ENCODE measurements at regions not wholly inside any gene's neighbourhood (a gene's known extent, or its start where the extent isn't known, plus 50 kb on each side); places are given as distances from the start of the nearest gene placed in this dataset.
"Not testable (repeated sequence)": the region's sequence is repeated elsewhere in the genome, so short reads cannot be mapped to it uniquely, and the experiment has no call there.

DNA sequence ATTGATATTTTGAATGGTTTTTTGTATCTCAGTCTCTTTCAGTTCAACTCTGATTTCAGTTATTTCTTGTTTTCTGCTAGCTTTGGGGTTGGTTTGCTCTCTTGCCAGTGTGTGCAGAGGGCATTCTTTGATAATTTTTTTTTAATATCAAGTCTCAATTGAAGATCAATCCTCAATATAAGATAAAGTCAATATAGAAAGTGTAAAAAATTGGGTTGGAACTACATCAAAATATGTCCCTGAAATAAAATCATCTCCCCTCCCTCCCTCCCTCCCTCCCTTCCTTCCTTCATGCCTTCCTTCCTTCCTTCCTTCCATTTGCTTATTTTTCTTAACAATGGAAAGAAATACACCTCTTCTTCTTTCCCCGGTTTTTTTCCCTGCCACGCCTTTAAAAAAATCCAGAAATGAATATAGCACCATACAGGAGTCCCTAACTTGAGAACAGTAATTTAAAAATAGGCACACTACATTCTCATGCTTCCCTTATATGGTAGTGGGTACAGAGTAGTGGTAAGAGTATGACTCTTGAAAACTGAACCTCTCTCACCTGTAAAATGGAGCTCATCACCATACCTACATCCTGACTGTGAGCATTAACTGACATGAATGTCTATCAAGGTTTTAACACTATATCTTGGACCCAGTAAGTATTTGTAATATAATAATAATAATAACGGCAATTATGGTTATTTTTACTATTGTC lies 221.9 kb downstream of the GIPC2 start:
- H3F3A ChIP-seq (ENCODE audit: control insufficient read depth, insufficient read depth), result no peaks in the 10 kb centered on the region

DNA sequence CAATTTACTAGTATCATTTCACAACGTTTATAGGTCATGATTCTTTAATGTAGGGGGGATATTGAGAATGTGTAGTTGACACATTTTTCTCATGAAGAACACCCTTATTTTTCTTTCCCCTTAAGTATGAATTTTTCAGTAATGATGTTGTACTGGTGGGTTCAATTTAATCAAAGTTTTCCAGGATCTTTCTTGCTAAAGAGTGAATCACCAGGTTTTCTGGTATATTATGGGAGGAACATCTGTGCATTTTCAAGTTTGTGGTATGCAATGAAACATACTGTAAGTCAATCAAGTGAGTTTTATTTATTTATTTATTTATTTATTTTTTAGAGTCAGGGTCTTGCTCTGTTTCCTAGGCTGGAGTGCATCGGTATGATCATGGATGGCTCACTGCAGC lies 221.2 kb upstream of the PTGFR start:
- H3K9me2 ChIP-seq (replicated peaks; ENCODE audit: control insufficient read depth, low read length), result no peaks in the 10 kb centered on the region
- H3F3A ChIP-seq (ENCODE audit: control insufficient read depth, insufficient read depth), result no peaks in the 10 kb centered on the region
- H3K4me1 ChIP-seq (ENCODE audit: control insufficient read depth, low read length), result no peaks in the 10 kb centered on the region
- no peaks in the 10 kb centered on the region for H3K9me3 ChIP-seq (ENCODE audit: control insufficient read depth, insufficient read depth, low read length)
- H3K79me2 ChIP-seq (ENCODE audit: control insufficient read depth, low read length), result no peaks in the 10 kb centered on the region
- TF ChIP-seq EZH2phosphoT487 (IDR thresholded peaks at IDR 0.05; ENCODE audit: borderline replicate concordance, low read length), result no peak
- TF ChIP-seq, protein P1, sequence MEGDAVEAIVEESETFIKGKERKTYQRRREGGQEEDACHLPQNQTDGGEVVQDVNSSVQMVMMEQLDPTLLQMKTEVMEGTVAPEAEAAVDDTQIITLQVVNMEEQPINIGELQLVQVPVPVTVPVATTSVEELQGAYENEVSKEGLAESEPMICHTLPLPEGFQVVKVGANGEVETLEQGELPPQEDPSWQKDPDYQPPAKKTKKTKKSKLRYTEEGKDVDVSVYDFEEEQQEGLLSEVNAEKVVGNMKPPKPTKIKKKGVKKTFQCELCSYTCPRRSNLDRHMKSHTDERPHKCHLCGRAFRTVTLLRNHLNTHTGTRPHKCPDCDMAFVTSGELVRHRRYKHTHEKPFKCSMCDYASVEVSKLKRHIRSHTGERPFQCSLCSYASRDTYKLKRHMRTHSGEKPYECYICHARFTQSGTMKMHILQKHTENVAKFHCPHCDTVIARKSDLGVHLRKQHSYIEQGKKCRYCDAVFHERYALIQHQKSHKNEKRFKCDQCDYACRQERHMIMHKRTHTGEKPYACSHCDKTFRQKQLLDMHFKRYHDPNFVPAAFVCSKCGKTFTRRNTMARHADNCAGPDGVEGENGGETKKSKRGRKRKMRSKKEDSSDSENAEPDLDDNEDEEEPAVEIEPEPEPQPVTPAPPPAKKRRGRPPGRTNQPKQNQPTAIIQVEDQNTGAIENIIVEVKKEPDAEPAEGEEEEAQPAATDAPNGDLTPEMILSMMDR (IDR thresholded peaks at IDR 0.05; ENCODE audit: low read depth, low read length, poor library complexity, severe bottlenecking), result no peak
- no peak overlapping the region for H3K4me3 ChIP-seq (ENCODE audit: low read length)
- no peaks in the 10 kb centered on the region for H3K27me3 ChIP-seq (ENCODE audit: control insufficient read depth, low read length)
- H3K36me3 ChIP-seq (ENCODE audit: control insufficient read depth, low read length), result no peaks in the 10 kb centered on the region
- no peak overlapping the region for H3K4me2 ChIP-seq (ENCODE audit: low read length)
- H4K20me1 ChIP-seq (ENCODE audit: control insufficient read depth, insufficient read depth, low read depth, low read length), result no peaks in the 10 kb centered on the region
- H3K27ac ChIP-seq (ENCODE audit: low read depth, low read length), result no peak overlapping the region

More for the DNA sequence above, 221.9 kb downstream of the GIPC2 start:
- no peaks in the 10 kb centered on the region for H3K4me1 ChIP-seq (ENCODE audit: control insufficient read depth, low read length)
- no peaks in the 10 kb centered on the region for H3K27me3 ChIP-seq (ENCODE audit: control insufficient read depth, low read length)
- TF ChIP-seq EZH2phosphoT487 (IDR thresholded peaks at IDR 0.05; ENCODE audit: borderline replicate concordance, low read length), result no peak
- TF ChIP-seq, protein P1 (IDR thresholded peaks at IDR 0.05; ENCODE audit: low read depth, low read length, poor library complexity, severe bottlenecking), result no peak
- H3K27ac ChIP-seq (ENCODE audit: low read depth, low read length), result no peak overlapping the region
- no peaks in the 10 kb centered on the region for H3K36me3 ChIP-seq (ENCODE audit: control insufficient read depth, low read length)
- H3K79me2 ChIP-seq (ENCODE audit: control insufficient read depth, low read length), result no peaks in the 10 kb centered on the region
- no peaks in the 10 kb centered on the region for H3K9me3 ChIP-seq (ENCODE audit: control insufficient read depth, insufficient read depth, low read length)
- H3K4me2 ChIP-seq (ENCODE audit: low read length), result no peak overlapping the region
- no peak overlapping the region for H3K4me3 ChIP-seq (ENCODE audit: low read length)
- H4K20me1 ChIP-seq (ENCODE audit: control insufficient read depth, insufficient read depth, low read depth, low read length), result no peaks in the 10 kb centered on the region
- no peaks in the 10 kb centered on the region for H3K9me2 ChIP-seq (replicated peaks; ENCODE audit: control insufficient read depth, low read length)

GRCh38 chr1:78271423-78271822 lies 219.4 kb upstream of the PTGFR start:
- H3F3A ChIP-seq (ENCODE audit: control insufficient read depth, insufficient read depth); H3K27ac ChIP-seq (ENCODE audit: low read depth, low read length); H3K9me3 ChIP-seq (ENCODE audit: control insufficient read depth, insufficient read depth, low read length); H4K20me1 ChIP-seq (ENCODE audit: control insufficient read depth, insufficient read depth, low read depth, low read length); H3K36me3 ChIP-seq (ENCODE audit: control insufficient read depth, low read length); H3K4me1 ChIP-seq (ENCODE audit: control insufficient read depth, low read length); H3K4me3 ChIP-seq (ENCODE audit: low read length); H3K27me3 ChIP-seq (ENCODE audit: control insufficient read depth, low read length); H3K9me2 ChIP-seq (replicated peaks; ENCODE audit: control insufficient read depth, low read length); H3K4me2 ChIP-seq (ENCODE audit: low read length); H3K79me2 ChIP-seq (ENCODE audit: control insufficient read depth, low read length): not testable (repeated sequence)

- H3K27ac ChIP-seq (ENCODE audit: low read depth, low read length), result no peak overlapping the region
Measured at GRCh38 chr1:78274814-78275213, 216.0 kb upstream of the PTGFR start.

More at GRCh38 chr1:78274814-78275213, 216.0 kb upstream of the PTGFR start:
- TF ChIP-seq, protein P1 (IDR thresholded peaks at IDR 0.05; ENCODE audit: low read depth, low read length, poor library complexity, severe bottlenecking), result no peak
- TF ChIP-seq EZH2phosphoT487 (IDR thresholded peaks at IDR 0.05; ENCODE audit: borderline replicate concordance, low read length), result no peak
- H4K20me1 ChIP-seq (ENCODE audit: control insufficient read depth, insufficient read depth, low read depth, low read length), result no peaks in the 10 kb centered on the region
- H3K4me2 ChIP-seq (ENCODE audit: low read length), result no peak overlapping the region
- no peaks in the 10 kb centered on the region for H3K4me1 ChIP-seq (ENCODE audit: control insufficient read depth, low read length)
- H3K9me3 ChIP-seq (ENCODE audit: control insufficient read depth, insufficient read depth, low read length), result no peaks in the 10 kb centered on the region
- H3K9me2 ChIP-seq (replicated peaks; ENCODE audit: control insufficient read depth, low read length), result no peaks in the 10 kb centered on the region
- no peaks in the 10 kb centered on the region for H3K36me3 ChIP-seq (ENCODE audit: control insufficient read depth, low read length)
- H3F3A ChIP-seq (ENCODE audit: control insufficient read depth, insufficient read depth), result no peaks in the 10 kb centered on the region
- H3K79me2 ChIP-seq (ENCODE audit: control insufficient read depth, low read length), result no peaks in the 10 kb centered on the region
- H3K27me3 ChIP-seq (ENCODE audit: control insufficient read depth, low read length), result no peaks in the 10 kb centered on the region
- no peak overlapping the region for H3K4me3 ChIP-seq (ENCODE audit: low read length)
